Adipose tissue (tissue), 3 donors: ENCODE measurements at regions not wholly inside any gene's neighbourhood (a gene's known extent, or its start where the extent isn't known, plus 50 kb on each side); places are given as distances from the start of the nearest gene placed in this dataset.

Experiments
- H3K27ac ChIP-seq: one replicate; pipeline ENCODE4 v1.5.1; 2013; ENCODE audit warnings: low read depth, low read length
- WGBS, 3 donors: extraction: QIAGEN DNeasy Blood & Tissue Kit; methylation state at CpG; one replicate each; pipeline ENCODE4 v1.1.7; 2013; 5-methylcytosine and 5-hydroxymethylcytosine counted together
- donor health status: healthy with polysubstance abuse.
- donor health status: Bipolar disorder and iron deficiency.
- donor health status: healthy.

DNA sequence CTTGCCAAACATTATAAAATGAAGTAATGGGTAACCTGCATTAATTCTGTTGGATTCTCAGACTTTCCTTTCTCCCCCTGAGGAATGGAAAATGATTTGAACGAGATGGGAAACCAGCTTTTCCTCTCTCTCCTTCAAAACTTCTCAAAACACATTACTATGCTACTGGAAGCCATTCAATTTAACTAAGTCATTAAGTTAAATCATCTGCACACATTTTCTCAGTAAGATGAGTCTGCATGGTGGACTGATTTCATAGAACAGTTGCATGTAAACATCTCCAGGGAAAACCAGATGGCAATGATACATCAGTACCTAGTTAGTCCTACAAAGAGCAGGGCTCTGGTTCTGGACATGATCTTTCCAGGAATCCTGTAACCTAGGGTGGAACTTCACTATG lies 59.9 kb downstream of the BMP4 start:
- no peak overlapping the region for H3K27ac ChIP-seq
- WGBS, 3 donors, result 40 to 68% (median 55%) methylated on average over 1 of the region's 1 CpG

DNA sequence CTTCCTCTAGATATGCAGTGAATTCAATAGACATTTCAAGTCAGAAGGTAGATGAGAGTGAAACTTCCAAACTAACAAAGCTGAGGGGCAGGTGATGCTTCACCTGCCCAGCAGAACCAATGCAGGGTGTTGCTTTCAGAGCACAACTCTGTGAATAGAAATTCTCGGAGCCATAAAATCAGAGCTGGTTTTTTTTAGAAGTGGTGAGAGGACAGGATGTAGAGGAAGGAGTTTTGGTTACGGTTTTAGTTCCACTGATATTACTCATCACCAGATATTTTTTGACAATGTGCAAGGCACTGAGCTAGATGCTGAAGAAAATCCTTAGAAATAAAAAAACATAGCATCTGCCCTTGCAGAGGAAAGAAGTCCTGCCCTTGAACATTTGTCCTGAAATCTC lies 62.2 kb downstream of the BMP4 start:
- H3K27ac ChIP-seq, result no peak overlapping the region
- 29 to 59% (median 40%) methylated on average over 2 of the region's 2 CpGs for WGBS, 3 donors

GRCh38 chr14:53893374-53893773 lies 63.3 kb downstream of the BMP4 start:
- H3K27ac ChIP-seq, result no peak overlapping the region
- WGBS, 3 donors, result 91 to 96% (median 92%) methylated on average over 2 of the region's 2 CpGs

DNA sequence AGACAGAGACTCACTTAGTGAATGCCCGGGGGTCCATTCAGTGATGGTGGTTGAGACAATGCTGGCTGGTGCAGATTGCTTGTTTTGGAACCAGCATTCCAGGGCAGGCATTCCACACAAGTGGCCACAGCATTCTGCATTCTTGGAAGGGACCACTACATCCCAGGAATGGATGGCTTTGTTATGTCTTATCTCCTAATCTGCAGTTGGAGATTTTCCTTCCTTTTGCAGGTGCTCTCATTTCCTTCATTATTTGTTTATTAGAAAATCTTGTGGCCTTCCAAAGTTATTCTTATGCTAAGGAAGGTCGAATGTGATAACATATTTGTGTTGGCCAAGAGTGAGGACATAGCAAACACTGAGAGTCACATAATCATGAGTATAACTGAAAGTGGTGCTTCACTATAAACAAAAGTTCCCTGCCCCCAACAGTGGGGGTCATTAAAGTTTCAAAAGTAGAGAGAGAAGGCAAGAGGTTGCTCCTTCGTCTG lies 66.0 kb downstream of the BMP4 start:
- H3K27ac ChIP-seq, result no peak overlapping the region
- WGBS, 3 donors, result 40 to 43% (median 42%) methylated on average over 3 of the region's 3 CpGs

- WGBS, 3 donors, result 30 to 90% (median 86%) methylated on average over 3 of the region's 3 CpGs
- no peak overlapping the region for H3K27ac ChIP-seq
Observed at GRCh38 chr14:53888535-53889386, 67.9 kb downstream of the BMP4 start.

DNA sequence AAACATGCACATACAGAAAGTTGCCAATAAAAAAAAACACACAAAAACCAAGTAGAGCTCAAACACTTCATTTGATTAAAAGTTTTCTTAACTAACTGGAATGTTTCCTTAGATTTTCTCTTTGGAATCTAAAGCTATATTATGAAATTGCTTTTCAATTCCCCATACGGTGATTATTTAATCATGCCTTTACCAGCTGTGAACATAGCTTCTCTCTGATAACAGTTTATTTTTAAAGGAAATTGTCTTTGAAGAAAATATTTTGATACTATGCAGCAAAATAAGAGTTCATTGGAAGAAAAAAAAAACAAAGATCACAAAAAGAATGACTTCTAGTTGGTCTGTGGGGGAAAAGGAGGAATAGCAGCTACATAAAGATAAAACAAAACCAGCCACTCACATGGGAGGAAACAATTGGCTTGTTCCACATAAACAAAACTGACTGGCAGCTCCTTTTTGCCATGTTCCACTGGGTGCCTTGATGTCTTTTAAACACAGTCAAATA lies 71.4 kb downstream of the BMP4 start:
- H3K27ac ChIP-seq, result no peak overlapping the region
- WGBS, 3 donors, result 45 to 66% (median 64%) methylated on average over 1 of the region's 1 CpG

- WGBS, 3 donors, result 67 to 95% (median 89%) methylated on average over 1 of the region's 1 CpG
- H3K27ac ChIP-seq, result no peak overlapping the region
Observed at GRCh38 chr14:53884601-53885000, 72.0 kb downstream of the BMP4 start.

GRCh38 chr14:53883739-53884138 lies 72.9 kb downstream of the BMP4 start:
- WGBS, 3 donors, result 92 to 96% (median 95%) methylated on average over 4 of the region's 4 CpGs

GRCh38 chr14:53882684-53883083 lies 73.9 kb downstream of the BMP4 start:
- no peak overlapping the region for H3K27ac ChIP-seq
- 61 to 66% (median 62%) methylated on average over 4 of the region's 4 CpGs for WGBS, 3 donors

More at GRCh38 chr14:53883739-53884138, 72.9 kb downstream of the BMP4 start:
- no peak overlapping the region for H3K27ac ChIP-seq

- WGBS, 3 donors, result 66 to 89% (median 87%) methylated on average over 5 of the region's 5 CpGs
- H3K27ac ChIP-seq, result no peak overlapping the region
Observed at GRCh38 chr14:53881921-53882320, 74.7 kb downstream of the BMP4 start.

- no peak overlapping the region for H3K27ac ChIP-seq
- WGBS, 3 donors, result 30 to 57% (median 56%) methylated on average over 4 of the region's 4 CpGs
Observed at GRCh38 chr14:53881161-53881871, 75.3 kb downstream of the BMP4 start.

DNA sequence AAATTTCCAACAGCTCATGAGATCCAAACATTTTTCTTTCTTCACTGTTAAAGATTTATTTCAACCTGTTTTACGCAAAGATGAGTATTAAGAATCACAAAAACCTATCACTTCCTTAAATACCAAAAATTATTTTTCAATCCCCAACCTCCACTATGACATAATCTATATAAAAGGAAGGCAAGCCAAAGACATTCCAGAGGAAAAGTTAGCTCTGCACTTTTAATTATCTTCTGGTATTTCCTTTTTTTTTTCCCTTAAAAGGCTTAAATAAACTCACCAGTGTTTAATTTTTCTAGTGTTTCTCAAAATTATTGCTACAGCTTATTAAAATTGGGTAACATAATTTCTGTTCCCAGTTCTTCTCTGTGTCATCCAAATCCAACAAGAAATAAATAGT lies 75.9 kb downstream of the BMP4 start:
- H3K27ac ChIP-seq, result no peak overlapping the region
- WGBS, 3 donors, result 83 to 92% (median 86%) methylated on average over 1 of the region's 1 CpG

- 56 to 76% (median 76%) methylated on average over 6 of the region's 6 CpGs for WGBS, 3 donors
- H3K27ac ChIP-seq, result no peak overlapping the region
Observed at GRCh38 chr14:53879747-53880146, 76.9 kb downstream of the BMP4 start.

GRCh38 chr14:53879022-53879686 lies 77.5 kb downstream of the BMP4 start:
- 68 to 73% (median 69%) methylated on average over 8 of the region's 8 CpGs for WGBS, 3 donors
- H3K27ac ChIP-seq, result no peak overlapping the region

GRCh38 chr14:53875324-53875897 lies 81.2 kb downstream of the BMP4 start:
- 88 to 95% (median 93%) methylated on average over 2 of the region's 2 CpGs for WGBS, 3 donors
- H3K27ac ChIP-seq, result no peak overlapping the region

DNA sequence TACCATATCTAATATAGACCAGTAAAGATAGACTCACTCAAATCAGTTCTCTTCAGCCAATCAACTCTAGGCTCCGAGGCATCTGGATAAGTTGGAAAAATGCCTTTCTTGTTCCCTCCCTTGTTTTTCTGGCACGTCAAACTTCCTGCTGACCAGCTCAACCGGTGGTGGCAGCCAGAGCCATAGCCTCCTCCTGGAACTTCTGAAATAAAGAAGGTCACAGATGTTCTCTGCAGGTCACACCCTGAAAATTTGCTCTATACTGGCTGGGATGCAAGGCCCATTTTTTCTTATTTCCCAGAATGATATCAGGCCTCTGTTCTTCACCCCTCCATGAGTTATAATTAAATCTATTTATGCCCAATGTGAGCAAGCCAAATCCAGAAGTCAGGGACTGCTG lies 81.9 kb downstream of the BMP4 start:
- H3K27ac ChIP-seq, result no peak overlapping the region
- WGBS, 3 donors, result 38 to 45% (median 39%) methylated on average over 3 of the region's 3 CpGs

DNA sequence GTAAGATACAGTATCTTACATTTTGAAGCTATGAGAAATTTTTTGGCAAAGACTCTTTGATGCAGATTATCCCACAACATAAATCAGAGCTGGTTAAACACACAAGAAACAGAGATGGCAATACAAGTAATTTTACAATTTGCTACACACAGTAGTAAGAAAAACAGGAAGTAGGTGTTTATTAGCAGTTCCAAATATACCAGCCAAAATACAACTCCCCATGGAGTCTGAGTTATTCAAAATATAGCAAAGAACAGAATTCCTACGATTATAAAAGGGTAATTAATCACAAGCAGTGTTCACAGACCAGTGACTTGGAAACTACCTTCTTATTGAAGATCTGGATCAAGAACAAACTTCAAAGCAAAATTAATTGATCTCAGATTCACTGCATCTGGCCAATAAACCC lies 83.9 kb downstream of the BMP4 start:
- 17 to 27% (median 26%) methylated on average over 1 of the region's 1 CpG for WGBS, 3 donors
- no peak overlapping the region for H3K27ac ChIP-seq

DNA sequence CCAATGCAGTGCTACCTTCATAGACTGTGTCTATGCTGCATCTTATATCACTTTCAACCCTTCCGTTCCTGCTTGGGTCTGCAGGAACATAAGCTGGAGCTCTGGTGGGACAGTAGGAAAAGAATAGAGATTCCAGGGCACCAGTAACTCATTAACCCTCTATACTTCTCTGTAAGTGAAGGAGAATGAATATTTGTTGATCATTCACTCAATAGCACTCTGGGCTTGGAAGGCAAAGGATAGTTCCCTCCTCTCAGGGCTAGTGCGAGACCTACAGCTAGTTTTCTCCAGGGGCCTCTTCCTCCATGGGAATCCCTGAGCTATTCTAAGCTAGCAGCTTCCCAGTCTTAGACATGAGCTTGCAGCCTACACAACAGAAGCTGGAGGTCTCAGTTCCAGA lies 84.7 kb downstream of the BMP4 start:
- H3K27ac ChIP-seq, result no peak overlapping the region
- 55 to 72% (median 63%) methylated on average over 2 of the region's 2 CpGs for WGBS, 3 donors

GRCh38 chr14:53871011-53871410 lies 85.6 kb downstream of the BMP4 start:
- 77 to 86% (median 85%) methylated on average over 3 of the region's 3 CpGs for WGBS, 3 donors
- no peak overlapping the region for H3K27ac ChIP-seq
